Testis (tissue), 2 donors: ENCODE measurements at regions not wholly inside any gene's neighbourhood (a gene's known extent, or its start where the extent isn't known, plus 50 kb on each side); places are given as distances from the start of the nearest gene placed in this dataset.

Experiments
- CTCF ChIP-seq, 3 experiments: fragments of 450-650 bp in 2 of 3; fragments of 200-600 bp in 1 of 3; sonication (generic) in 1 of 3; IDR thresholded peaks; one replicate each; pipeline ENCODE4 v1.5.1; 2016 to 2019; ENCODE audit warnings: antibody characterized with exemption in 3 of 3, mild to moderate bottlenecking in 2 of 3, moderate library complexity in 1 of 3
- POLR2A ChIP-seq: fragments of 450-650 bp; IDR thresholded peaks from one replicate; pipeline ENCODE4 v1.6.1; 2017; ENCODE audit warnings: antibody characterized with exemption, mild to moderate bottlenecking, moderate library complexity

DNA sequence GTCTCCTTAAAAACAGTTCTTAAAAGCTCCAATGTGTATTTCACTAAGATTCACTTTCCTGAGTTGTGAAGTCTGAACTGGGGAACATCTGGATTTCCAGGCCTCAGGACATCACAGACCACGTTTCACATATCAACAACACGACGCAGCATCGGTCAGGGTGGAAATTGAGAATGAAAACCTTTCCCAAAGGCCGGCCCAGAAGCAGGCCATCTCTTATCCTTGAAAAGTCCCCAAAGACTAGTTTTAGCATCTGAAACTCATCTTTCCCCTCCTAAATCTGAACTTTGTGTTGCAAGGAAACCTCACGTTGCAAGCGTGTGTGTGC lies 96.4 kb upstream of the COL5A1 start:
- no peak for TF ChIP-seq CTCF (IDR thresholded peaks at IDR 0.05)
- TF ChIP-seq POLR2A, result no peak
